ENCODE measurements at regions not wholly inside any gene's neighbourhood (a gene's known extent, or its start where the extent isn't known, plus 50 kb on each side); places are given as distances from the start of the nearest gene placed in this dataset.

DNA sequence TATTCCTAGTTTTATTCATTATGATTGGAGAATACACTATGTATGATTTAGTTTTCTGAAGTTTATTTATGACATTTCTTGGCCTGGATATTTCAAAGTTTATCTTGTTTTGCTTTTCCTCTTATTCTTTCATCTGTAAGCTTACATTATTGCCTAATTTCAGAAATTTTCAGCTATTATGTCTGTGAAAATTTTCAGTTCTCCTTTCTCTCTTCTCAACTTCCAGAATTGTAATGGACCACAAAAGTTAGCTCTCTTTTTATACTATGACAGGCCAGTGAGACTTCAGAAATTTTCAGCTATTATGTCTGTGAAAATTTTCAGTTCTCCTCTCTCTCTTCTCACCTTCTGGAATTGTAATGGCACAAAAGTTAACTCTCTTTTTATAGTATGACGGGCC lies 97.2 kb upstream of the SCN7A start:
- DNase-seq (ENCODE audit: extremely low spot score, insufficient read length, low read depth) (no peak), FAIRE-seq (no peak)

DNA sequence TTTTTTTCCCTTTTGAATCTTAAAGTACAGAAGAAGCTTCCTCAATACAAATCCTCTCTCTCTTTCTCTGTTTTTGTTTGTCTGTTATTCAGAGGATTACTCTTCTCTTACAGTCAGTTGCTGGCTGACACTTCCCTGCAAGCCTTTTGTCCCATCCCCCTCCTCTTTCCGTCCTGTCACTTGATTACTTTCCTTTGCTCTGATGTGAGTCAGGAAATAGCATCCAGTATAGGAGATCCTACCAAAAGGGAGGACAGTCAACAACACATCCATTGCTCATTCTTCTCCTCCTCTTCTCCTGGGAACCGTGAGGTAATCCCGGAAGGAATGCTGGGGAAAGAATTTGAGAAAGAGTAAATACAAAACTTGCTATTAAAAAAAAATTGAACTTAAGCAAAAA lies 79.3 kb upstream of the SCN7A start:
- FAIRE-seq, result no peak
- DNase-seq (ENCODE audit: extremely low spot score, insufficient read length, low read depth), result no peak

- no peak for FAIRE-seq
- no peak for DNase-seq (ENCODE audit: extremely low spot score, insufficient read length, low read depth)
Observed at GRCh38 chr2:166572937-166573336, 78.9 kb upstream of the SCN7A start.

GRCh38 chr2:166568409-166568808 lies 74.4 kb upstream of the SCN7A start:
- FAIRE-seq, result no peak
- DNase-seq (ENCODE audit: extremely low spot score, insufficient read length, low read depth), result no peak

DNA sequence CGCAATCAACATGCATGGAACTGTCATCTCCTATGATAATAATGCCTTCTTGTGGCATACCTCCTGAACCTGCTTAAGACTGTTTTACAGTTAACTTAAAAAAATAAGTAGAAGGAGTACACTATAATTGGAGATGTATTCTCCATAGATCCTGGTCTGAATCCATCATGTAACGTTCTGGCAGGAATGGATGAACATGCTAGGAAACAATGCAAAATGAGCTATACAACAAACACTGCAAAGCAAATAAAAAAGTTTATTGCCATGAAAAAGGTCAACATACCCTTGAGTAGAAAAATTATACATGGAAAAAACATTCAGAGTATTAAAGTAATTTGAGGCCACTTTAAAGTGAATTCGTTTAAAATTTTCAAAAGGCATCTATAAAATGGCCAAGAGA lies 71.5 kb upstream of the SCN7A start:
- FAIRE-seq (no peak), DNase-seq (ENCODE audit: extremely low spot score, insufficient read length, low read depth) (no peak)

DNA sequence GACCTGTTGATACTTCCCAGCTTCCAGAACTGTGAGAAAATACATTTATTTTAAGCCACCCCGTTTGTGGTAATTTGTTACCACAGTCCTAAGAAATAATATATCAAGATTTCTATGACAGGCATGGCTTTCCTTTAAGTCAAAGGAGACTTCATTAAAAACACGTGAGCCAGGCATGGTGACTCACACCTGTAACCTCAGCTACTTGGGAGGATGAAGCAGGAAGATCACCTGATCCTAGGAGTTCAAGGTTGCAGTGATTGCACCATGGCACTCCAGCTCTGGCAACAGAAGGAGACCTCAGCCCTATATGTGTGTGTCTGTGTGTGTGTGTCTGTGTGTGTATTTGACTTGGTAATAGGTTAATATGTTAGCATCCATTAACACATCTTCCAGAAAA lies 69.8 kb upstream of the SCN7A start:
- FAIRE-seq (no peak), DNase-seq (ENCODE audit: extremely low spot score, insufficient read length, low read depth) (no peak)

DNA sequence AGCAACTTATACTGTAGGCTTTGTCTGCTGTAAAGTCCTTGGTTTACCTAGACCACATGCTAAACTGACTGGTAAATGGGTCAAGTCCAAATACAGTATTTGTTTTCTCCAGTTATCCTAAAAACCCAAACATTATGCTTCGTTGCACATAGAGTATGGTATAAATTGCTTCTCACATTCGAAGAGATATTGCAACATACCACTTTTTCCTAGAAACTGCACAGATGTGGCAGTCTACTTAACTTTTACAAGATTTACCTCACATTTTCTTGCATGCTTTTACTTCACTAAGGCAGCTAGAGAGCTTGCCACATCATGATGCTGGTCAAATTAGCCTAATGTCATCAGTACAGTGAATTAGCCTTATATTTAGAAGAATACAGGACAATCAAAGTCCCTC lies 66.0 kb upstream of the SCN7A start:
- no peak for DNase-seq (ENCODE audit: extremely low spot score, insufficient read length, low read depth)
- FAIRE-seq, result no peak

- no peak for DNase-seq (ENCODE audit: extremely low spot score, insufficient read length, low read depth)
- FAIRE-seq, result no peak
Observed at GRCh38 chr2:166550923-166551322, 56.9 kb upstream of the SCN7A start.

- FAIRE-seq (no peak), DNase-seq (ENCODE audit: extremely low spot score, insufficient read length, low read depth) (no peak)
Observed at GRCh38 chr2:166545473-166545872, 51.4 kb upstream of the SCN7A start.

All from GM18507 (cell line).